ENCODE measurements at regions not wholly inside any gene's neighbourhood (a gene's known extent, or its start where the extent isn't known, plus 50 kb on each side); places are given as distances from the start of the nearest gene placed in this dataset.
"Not testable (repeated sequence)": the region's sequence is repeated elsewhere in the genome, so short reads cannot be mapped to it uniquely, and the experiment has no call there.

DNA sequence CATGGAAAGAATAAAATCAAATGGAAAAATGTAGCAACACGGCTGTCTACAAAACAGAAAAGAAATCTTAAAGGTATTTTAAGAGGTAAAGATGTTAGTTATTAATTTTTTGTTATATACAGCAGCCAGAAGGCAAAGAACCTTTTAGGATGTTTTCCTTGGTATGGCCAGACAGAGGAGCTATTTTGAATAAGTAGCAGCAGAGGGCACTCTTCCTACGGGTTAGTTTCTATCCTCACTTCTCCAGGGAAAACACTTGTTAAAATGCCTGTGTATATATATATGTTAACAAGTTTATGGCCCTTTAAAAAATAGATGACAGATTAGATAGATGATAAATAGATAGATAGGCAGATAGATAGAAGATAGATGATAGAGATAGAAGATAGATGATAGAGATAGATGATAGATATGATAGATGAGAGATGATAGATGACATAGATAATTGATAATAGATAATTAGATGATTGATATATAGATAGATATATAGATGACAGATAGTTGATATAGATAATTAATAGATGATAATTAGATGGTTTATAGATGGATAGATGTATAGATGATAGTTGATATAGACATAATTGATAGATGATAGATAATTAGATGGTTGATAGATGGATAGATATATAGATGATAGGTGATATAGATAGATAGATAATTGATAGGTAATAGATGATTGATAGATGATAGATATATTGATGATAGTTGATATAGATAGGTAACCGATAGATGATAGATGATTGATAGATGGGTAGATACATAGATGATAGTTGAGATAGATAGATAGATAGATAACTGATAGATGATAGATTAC lies 57.8 kb upstream of the WIPF3 start:
- POLR2A ChIA-PET = no interaction called here

DNA sequence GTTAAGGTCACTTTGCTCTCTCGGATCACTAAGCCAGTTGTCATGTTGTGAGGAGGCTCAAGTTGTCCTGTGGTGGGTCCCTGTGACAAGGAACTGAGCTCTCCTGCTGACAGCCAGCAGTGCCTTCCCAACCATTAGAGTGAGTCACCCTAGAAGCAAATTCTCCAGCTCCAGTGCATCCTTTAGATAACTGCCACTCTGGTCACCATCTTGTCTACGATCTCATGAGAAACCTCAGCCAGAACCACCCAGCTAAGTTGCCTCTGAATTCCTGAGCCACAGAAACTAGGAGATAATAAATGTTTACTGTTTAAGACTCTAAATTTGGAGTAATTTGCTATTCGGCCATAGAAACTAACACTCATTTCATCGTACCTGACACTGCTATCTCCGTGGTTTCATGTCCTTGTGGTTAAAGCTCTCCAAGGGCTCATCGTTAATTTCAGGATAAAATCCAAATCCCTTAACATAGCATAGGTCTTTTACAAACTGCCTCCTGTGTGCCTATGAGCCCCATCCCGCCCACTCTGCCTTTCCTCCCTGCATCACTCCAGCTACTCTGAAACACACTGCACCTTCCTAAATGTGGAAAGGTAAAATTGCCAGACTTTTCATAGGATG lies 56.5 kb upstream of the WIPF3 start:
- no peak overlapping the region for H3K4me3 ChIP-seq (ENCODE audit: low read length)
- ChIA-PET POLR2A (no interaction called here), CTCF (no interaction called here)
- H3K27ac ChIP-seq (ENCODE audit: low read depth, low read length) = no peak overlapping the region
- H3K4me1 Mint-ChIP-seq = no peaks in the 10 kb centered on the region
- H3K9me3 Mint-ChIP-seq = no peaks in the 10 kb centered on the region
- no peak for DNase-seq
- no peak overlapping the region for H3K27ac Mint-ChIP-seq
- H3K4me1 ChIP-seq (ENCODE audit: insufficient read depth, low read length) = no peaks in the 10 kb centered on the region
- H3K4me3 Mint-ChIP-seq = no peak overlapping the region
- H3K9me3 ChIP-seq (ENCODE audit: low read length) = no peaks in the 10 kb centered on the region
- peaks cover 3 to 16% of the 10 kb centered on the region in 2 donors for H3K27me3 Mint-ChIP-seq
- no peaks in the 10 kb centered on the region for H3K36me3 ChIP-seq (ENCODE audit: insufficient read depth, low read length)
- no peaks in the 10 kb centered on the region for H3K36me3 Mint-ChIP-seq
- no peaks in the 10 kb centered on the region for H3K27me3 ChIP-seq (ENCODE audit: insufficient read depth, low read length, poor library complexity, severe bottlenecking)

More for the DNA sequence above, 57.8 kb upstream of the WIPF3 start:
- no peaks in the 10 kb centered on the region for H3K36me3 ChIP-seq (ENCODE audit: insufficient read depth, low read length)
- peaks cover 2 to 11% of the 10 kb centered on the region in 2 donors for H3K27me3 Mint-ChIP-seq
- H3K27me3 ChIP-seq (ENCODE audit: insufficient read depth, low read length, poor library complexity, severe bottlenecking) = no peaks in the 10 kb centered on the region
- H3K27ac ChIP-seq (ENCODE audit: low read depth, low read length) = no peak overlapping the region
- no peaks in the 10 kb centered on the region for H3K9me3 ChIP-seq (ENCODE audit: low read length)
- no peaks in the 10 kb centered on the region for H3K36me3 Mint-ChIP-seq
- CTCF ChIA-PET = interaction anchor here (1.4 kb wide), 1 partner anchor 816 kb away, joined by 3 read pairs; no protein-coding TSS in a partner anchor
- H3K4me1 Mint-ChIP-seq = no peaks in the 10 kb centered on the region
- no peaks in the 10 kb centered on the region for H3K9me3 Mint-ChIP-seq
- no peak overlapping the region for H3K4me3 Mint-ChIP-seq
- no peaks in the 10 kb centered on the region for H3K4me1 ChIP-seq (ENCODE audit: insufficient read depth, low read length)
- DNase-seq = no peak
- no peak overlapping the region for H3K27ac Mint-ChIP-seq
- no peak overlapping the region for H3K4me3 ChIP-seq (ENCODE audit: low read length)

DNA sequence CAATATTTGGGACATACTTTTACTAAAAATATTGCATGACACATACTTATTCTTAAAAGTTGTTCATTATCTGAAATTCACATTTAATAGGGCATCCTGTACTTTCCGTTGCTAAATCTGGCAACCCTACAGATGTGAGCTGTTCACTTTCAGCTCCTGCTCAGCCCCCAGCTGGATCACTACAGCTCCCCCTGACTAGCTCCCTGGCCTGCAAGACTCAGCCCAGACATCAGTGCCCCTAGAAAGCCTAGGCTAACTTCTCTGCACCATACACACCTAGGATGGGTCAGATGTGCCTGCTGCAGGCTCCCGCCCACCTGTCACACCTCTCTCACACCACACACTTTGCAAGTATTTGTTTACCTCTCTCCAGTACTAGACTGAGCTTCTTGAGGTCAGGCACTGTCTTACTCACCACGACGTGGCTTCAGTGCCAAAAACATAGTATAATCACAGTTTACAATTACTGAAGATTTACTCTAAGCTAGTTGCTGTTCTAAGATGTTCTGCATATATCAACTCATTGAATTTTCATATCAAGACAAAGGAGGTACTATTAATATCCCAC lies 55.9 kb upstream of the WIPF3 start:
- CTCF ChIA-PET = not testable (repeated sequence)

GRCh38 chr7:29751012-29751411 lies 55.3 kb upstream of the WIPF3 start:
- H3K4me3 ChIP-seq (ENCODE audit: low read length); DNase-seq; POLR2A ChIA-PET; H3K9me3 ChIP-seq (ENCODE audit: low read length); H3K4me1 ChIP-seq (ENCODE audit: insufficient read depth, low read length); H3K27me3 ChIP-seq (ENCODE audit: insufficient read depth, low read length, poor library complexity, severe bottlenecking); H3K36me3 ChIP-seq (ENCODE audit: insufficient read depth, low read length); H3K9me3 Mint-ChIP-seq; H3K4me1 Mint-ChIP-seq; H3K27ac ChIP-seq (ENCODE audit: low read depth, low read length); H3K4me3 Mint-ChIP-seq; CTCF ChIA-PET; H3K27ac Mint-ChIP-seq; H3K36me3 Mint-ChIP-seq: not testable (repeated sequence)
- H3K27me3 Mint-ChIP-seq = peaks cover 7 to 15% of the 10 kb centered on the region in 2 donors

More for the DNA sequence above, 55.9 kb upstream of the WIPF3 start:
- POLR2A ChIA-PET; H3K27ac Mint-ChIP-seq; H3K4me3 ChIP-seq (ENCODE audit: low read length); H3K9me3 ChIP-seq (ENCODE audit: low read length); H3K9me3 Mint-ChIP-seq; H3K27me3 ChIP-seq (ENCODE audit: insufficient read depth, low read length, poor library complexity, severe bottlenecking); H3K4me1 Mint-ChIP-seq; H3K4me3 Mint-ChIP-seq; H3K27ac ChIP-seq (ENCODE audit: low read depth, low read length); H3K4me1 ChIP-seq (ENCODE audit: insufficient read depth, low read length); H3K36me3 ChIP-seq (ENCODE audit: insufficient read depth, low read length); DNase-seq; H3K36me3 Mint-ChIP-seq: not testable (repeated sequence)
- H3K27me3 Mint-ChIP-seq = peaks cover 7 to 20% of the 10 kb centered on the region in 2 donors

DNA sequence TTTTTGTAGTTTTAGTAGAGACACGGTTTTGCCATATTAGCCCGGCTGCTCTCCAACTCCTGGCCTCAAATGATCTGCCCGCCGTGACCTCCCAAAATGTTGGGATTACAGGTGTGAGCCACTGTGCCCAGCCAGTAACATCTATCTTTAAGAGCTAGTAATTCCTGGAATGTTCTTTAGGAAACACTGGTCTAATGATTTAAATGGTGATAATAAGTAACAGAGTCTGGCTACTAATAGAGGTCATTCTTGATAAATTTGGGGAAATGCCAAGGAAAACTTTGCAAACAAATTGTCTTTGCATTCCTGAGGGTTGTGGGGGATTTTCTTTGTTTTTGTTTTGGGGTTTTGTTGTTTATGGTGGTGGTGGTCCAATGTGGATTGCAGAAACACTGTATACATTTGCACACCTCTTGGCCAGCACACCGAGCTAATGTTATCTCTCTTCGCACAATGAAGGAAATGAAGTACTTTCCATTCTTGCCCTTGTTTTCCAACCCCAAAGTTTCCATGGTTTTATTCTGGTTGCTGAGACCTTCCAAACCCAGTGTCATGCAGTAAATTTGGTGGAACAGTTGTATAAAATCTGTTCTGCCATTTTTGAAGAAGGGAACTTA lies 51.3 kb upstream of the WIPF3 start:
- H3K27me3 ChIP-seq (ENCODE audit: insufficient read depth, low read length, poor library complexity, severe bottlenecking) = no peaks in the 10 kb centered on the region
- H3K4me1 ChIP-seq (ENCODE audit: insufficient read depth, low read length) = no peaks in the 10 kb centered on the region
- ChIA-PET POLR2A (no interaction called here), CTCF (no interaction called here)
- Mint-ChIP-seq H3K9me3 (no peaks in the 10 kb centered on the region), H3K4me1 (no peaks in the 10 kb centered on the region), H3K36me3 (no peaks in the 10 kb centered on the region), H3K4me3 (no peak overlapping the region), H3K27me3 (peaks cover 6 to 14% of the 10 kb centered on the region in 2 donors), H3K27ac (no peak overlapping the region)
- H3K27ac ChIP-seq (ENCODE audit: low read depth, low read length) = no peak overlapping the region
- H3K4me3 ChIP-seq (ENCODE audit: low read length) = no peak overlapping the region
- DNase-seq = no peak
- H3K9me3 ChIP-seq (ENCODE audit: low read length) = no peaks in the 10 kb centered on the region
- no peaks in the 10 kb centered on the region for H3K36me3 ChIP-seq (ENCODE audit: insufficient read depth, low read length)

All from CD8-positive, alpha-beta memory T cell (primary cell).